ENCODE measurements at regions not wholly inside any gene's neighbourhood (a gene's known extent, or its start where the extent isn't known, plus 50 kb on each side); places are given as distances from the start of the nearest gene placed in this dataset.

DNA sequence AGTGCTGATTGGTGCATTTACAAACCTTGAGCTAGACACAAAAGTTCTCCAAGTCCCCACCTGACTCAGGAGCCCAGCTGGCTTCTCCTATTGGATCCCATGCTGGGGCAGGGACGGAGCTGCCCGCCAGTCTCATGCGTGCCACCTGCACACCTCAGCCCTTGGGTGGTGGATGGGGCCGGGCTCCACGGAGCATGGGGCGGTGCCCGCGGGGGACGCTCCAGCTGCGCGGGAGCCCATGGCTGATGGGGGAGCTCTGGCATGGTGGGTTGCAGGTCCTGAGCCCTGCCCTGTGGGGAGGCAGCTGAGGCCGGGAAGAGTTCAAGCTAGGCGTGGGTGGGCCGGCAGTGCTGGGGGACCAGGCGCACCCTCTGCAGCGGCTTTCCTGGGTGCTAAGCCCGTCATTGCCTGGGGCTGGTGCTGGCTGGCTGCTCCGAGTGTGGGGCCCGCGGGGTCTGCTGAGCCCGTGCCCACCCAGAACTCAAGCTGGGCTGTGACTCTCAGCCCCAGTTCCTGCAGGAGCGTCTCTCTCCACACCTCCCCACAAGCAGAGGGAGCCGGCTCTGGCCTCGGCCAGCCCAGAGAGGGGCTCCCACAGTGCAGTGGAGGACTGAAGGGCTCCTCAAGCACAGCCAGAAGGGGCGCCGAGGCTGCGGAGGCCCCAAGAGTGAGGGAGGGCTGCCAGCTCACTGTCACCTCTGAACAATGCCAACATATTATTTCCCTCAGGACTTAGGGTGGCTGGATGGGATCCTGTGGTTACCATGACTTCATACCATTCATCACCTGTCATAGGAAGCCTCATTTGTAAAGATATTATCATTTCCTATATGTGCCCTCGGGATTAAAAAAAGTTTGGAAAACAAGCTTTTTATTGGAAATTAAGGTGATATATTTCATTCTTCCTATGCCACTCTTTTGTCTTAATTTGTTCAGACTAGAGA is 688.7 kb downstream of the ETS1 start:
- Mint-ChIP-seq H3K27me3 (ENCODE audit: unreplicated experiment) (peaks cover 4% of the 10 kb centered on the region), H3K4me1 (ENCODE audit: low read depth, unreplicated experiment) (peaks cover 5% of the 10 kb centered on the region), H3K4me3 (ENCODE audit: unreplicated experiment) (no peak overlapping the region), H3K27ac (ENCODE audit: unreplicated experiment) (no peak overlapping the region), H3K9me3 (ENCODE audit: unreplicated experiment) (no peaks in the 10 kb centered on the region), H3K36me3 (ENCODE audit: unreplicated experiment) (peaks cover 5% of the 10 kb centered on the region)
- no peak for DNase-seq
- TF ChIP-seq, protein P1, sequence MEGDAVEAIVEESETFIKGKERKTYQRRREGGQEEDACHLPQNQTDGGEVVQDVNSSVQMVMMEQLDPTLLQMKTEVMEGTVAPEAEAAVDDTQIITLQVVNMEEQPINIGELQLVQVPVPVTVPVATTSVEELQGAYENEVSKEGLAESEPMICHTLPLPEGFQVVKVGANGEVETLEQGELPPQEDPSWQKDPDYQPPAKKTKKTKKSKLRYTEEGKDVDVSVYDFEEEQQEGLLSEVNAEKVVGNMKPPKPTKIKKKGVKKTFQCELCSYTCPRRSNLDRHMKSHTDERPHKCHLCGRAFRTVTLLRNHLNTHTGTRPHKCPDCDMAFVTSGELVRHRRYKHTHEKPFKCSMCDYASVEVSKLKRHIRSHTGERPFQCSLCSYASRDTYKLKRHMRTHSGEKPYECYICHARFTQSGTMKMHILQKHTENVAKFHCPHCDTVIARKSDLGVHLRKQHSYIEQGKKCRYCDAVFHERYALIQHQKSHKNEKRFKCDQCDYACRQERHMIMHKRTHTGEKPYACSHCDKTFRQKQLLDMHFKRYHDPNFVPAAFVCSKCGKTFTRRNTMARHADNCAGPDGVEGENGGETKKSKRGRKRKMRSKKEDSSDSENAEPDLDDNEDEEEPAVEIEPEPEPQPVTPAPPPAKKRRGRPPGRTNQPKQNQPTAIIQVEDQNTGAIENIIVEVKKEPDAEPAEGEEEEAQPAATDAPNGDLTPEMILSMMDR (IDR thresholded peaks at IDR 0.05; ENCODE audit: partially characterized antibody, unreplicated experiment) = no peak

DNA sequence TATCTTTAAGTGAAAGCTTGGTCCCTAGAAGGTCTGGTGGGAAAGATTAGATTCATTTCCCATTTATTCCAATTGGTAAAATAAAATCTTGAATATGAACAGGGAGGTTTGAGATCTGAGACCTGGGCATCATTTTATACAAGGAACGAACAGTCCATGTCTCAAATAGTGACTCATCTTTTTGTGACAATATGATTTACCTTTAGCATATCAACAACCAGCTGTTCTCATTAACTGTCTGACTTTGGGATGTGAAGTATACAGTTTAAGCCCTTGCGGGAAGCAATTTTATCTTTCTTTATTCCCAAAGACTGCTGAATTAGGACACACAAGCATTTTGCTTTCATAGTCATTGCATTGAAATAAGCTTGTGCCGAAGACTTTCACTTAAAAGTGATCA is 691.6 kb downstream of the ETS1 start:
- no peak overlapping the region for H3K27ac Mint-ChIP-seq (ENCODE audit: unreplicated experiment)
- peaks cover 4% of the 10 kb centered on the region for H3K27me3 Mint-ChIP-seq (ENCODE audit: unreplicated experiment)
- no peak overlapping the region for H3K4me3 Mint-ChIP-seq (ENCODE audit: unreplicated experiment)
- H3K36me3 Mint-ChIP-seq (ENCODE audit: unreplicated experiment) = peaks cover 5% of the 10 kb centered on the region
- TF ChIP-seq, protein P1 (IDR thresholded peaks at IDR 0.05; ENCODE audit: partially characterized antibody, unreplicated experiment) = no peak
- peaks cover 1% of the 10 kb centered on the region for H3K4me1 Mint-ChIP-seq (ENCODE audit: low read depth, unreplicated experiment)
- no peak for DNase-seq
- no peaks in the 10 kb centered on the region for H3K9me3 Mint-ChIP-seq (ENCODE audit: unreplicated experiment)

DNA sequence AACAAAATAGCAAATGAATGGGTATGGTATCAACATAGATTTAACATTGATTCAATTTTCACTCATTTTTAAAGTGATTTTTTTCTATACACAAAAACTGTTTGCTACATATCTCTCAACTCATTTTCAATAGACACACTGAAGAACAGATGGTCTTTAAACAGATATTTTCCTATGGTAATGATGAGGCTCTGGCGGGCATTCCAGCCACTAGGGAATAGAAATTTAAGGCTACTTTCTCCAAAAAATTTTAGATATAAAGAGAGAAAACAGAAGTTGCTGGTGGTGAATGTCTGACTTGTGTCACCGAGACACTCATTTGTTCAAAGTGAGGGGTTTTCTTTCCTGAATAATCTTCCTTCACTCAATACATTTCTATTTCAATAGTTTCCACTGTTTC is 693.0 kb downstream of the ETS1 start:
- Mint-ChIP-seq H3K9me3 (ENCODE audit: unreplicated experiment) (no peaks in the 10 kb centered on the region), H3K4me3 (ENCODE audit: unreplicated experiment) (no peak overlapping the region), H3K36me3 (ENCODE audit: unreplicated experiment) (peaks cover 5% of the 10 kb centered on the region), H3K27me3 (ENCODE audit: unreplicated experiment) (peaks cover 4% of the 10 kb centered on the region), H3K4me1 (ENCODE audit: low read depth, unreplicated experiment) (peaks cover 3% of the 10 kb centered on the region), H3K27ac (ENCODE audit: unreplicated experiment) (no peak overlapping the region)
- TF ChIP-seq, protein P1 (IDR thresholded peaks at IDR 0.05; ENCODE audit: partially characterized antibody, unreplicated experiment) = no peak
- no peak for DNase-seq

DNA sequence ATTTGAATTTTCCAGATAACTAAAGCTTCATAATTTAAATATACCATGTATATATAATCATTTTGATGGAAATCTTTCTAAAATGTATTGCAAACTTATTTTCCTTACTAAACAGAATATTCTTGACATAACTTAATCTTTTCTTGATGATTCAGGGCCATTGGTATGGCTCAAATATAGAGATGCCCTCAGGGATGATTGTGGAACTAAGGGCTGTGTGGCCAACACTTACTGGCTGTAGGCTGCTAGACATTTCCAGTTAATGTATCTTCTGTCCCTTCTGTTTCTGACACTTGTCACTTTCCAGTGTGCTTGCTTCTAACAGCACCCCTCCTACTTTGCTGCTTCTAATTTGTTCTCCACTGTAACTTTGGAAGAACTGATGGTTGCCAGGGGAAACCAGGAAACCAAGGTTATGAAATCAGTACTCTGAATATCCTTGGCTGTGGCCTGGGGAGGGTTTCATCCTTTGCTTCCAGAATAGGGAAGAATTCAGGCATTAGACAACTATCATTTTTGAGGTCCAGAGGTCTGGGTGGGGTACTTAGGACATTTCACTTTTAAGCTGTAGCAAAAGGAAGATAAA is 697.2 kb downstream of the ETS1 start:
- H3K4me1 Mint-ChIP-seq (ENCODE audit: low read depth, unreplicated experiment) = peaks cover 3% of the 10 kb centered on the region
- H3K27ac Mint-ChIP-seq (ENCODE audit: unreplicated experiment) = no peak overlapping the region
- peaks cover 13% of the 10 kb centered on the region for H3K36me3 Mint-ChIP-seq (ENCODE audit: unreplicated experiment)
- H3K4me3 Mint-ChIP-seq (ENCODE audit: unreplicated experiment) = no peak overlapping the region
- DNase-seq = no peak
- H3K27me3 Mint-ChIP-seq (ENCODE audit: unreplicated experiment) = no peaks in the 10 kb centered on the region
- TF ChIP-seq, protein P1 (IDR thresholded peaks at IDR 0.05; ENCODE audit: partially characterized antibody, unreplicated experiment) = no peak
- H3K9me3 Mint-ChIP-seq (ENCODE audit: unreplicated experiment) = peaks cover 4% of the 10 kb centered on the region

DNA sequence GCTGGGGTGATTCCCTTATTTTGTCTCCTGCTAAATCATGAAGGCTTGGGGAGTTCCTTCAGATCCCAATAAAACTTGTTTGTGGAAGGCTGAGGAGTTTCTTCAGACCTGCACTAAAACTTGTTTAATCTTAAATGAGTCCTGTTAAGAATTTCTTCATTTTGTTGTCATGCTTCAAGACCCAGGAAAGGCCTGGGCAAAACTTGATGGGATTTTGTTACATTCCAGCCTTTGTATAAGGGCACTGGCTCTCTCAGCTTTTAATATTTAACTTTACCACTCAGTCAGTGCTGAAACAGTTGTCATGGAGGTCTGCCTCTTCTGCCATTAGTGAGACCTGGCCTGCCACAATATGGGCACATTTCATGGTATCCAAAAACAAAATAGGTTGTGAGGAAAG is 699.0 kb downstream of the ETS1 start:
- Mint-ChIP-seq H3K9me3 (ENCODE audit: unreplicated experiment) (peaks cover 4% of the 10 kb centered on the region), H3K27ac (ENCODE audit: unreplicated experiment) (no peak overlapping the region), H3K4me3 (ENCODE audit: unreplicated experiment) (no peak overlapping the region), H3K27me3 (ENCODE audit: unreplicated experiment) (no peaks in the 10 kb centered on the region), H3K4me1 (ENCODE audit: low read depth, unreplicated experiment) (peaks cover 2% of the 10 kb centered on the region), H3K36me3 (ENCODE audit: unreplicated experiment) (peaks cover 20% of the 10 kb centered on the region)
- DNase-seq = no peak
- TF ChIP-seq, protein P1 (IDR thresholded peaks at IDR 0.05; ENCODE audit: partially characterized antibody, unreplicated experiment) = no peak
